GDM1 (cell line): ENCODE measurements at regions not wholly inside any gene's neighbourhood (a gene's known extent, or its start where the extent isn't known, plus 50 kb on each side); places are given as distances from the start of the nearest gene placed in this dataset.

Source experiments
- DNase-seq: peaks from one replicate; lab custom pipeline; 2025; lab: John Stamatoyannopoulos, UW

GRCh38 chr11:37072538-37073055, 474.6 kb upstream of the RAG2 start:
- no peak for DNase-seq

GRCh38 chr11:37050311-37050710, 452.3 kb upstream of the RAG2 start:
- DNase-seq = no peak

- DNase-seq = no peak
Measured at GRCh38 chr11:37040921-37041320, 442.9 kb upstream of the RAG2 start.

GRCh38 chr11:37038911-37039310, 440.9 kb upstream of the RAG2 start:
- no peak for DNase-seq

GRCh38 chr11:37026741-37027140, 428.7 kb upstream of the RAG2 start:
- no peak for DNase-seq

- no peak for DNase-seq
Measured at GRCh38 chr11:37026326-37026725, 428.3 kb upstream of the RAG2 start.

- no peak for DNase-seq
Measured at GRCh38 chr11:37006563-37006962, 408.5 kb upstream of the RAG2 start.

- no peak for DNase-seq
Measured at GRCh38 chr11:37002831-37003230, 404.8 kb upstream of the RAG2 start.

- no peak for DNase-seq
Measured at GRCh38 chr11:36997656-36998055, 399.6 kb upstream of the RAG2 start.

- no peak for DNase-seq
Measured at GRCh38 chr11:36996795-36997194, 398.8 kb upstream of the RAG2 start.

- no peak for DNase-seq
Measured at GRCh38 chr11:36994208-36994607, 396.2 kb upstream of the RAG2 start.

- no peak for DNase-seq
Measured at GRCh38 chr11:36988556-36988955, 390.5 kb upstream of the RAG2 start.

GRCh38 chr11:36985562-36985961, 387.5 kb upstream of the RAG2 start:
- no peak for DNase-seq

- no peak for DNase-seq
Measured at GRCh38 chr11:36976741-36977140, 378.7 kb upstream of the RAG2 start.

GRCh38 chr11:36974771-36975170, 376.7 kb upstream of the RAG2 start:
- DNase-seq = no peak

- DNase-seq = no peak
Measured at GRCh38 chr11:36953976-36954375, 355.9 kb upstream of the RAG2 start.

- DNase-seq = no peak
Measured at GRCh38 chr11:36948460-36949127, 350.6 kb upstream of the RAG2 start.

GRCh38 chr11:36945384-36945783, 347.3 kb upstream of the RAG2 start:
- DNase-seq = no peak

GRCh38 chr11:36933481-36933880, 335.4 kb upstream of the RAG2 start:
- DNase-seq = no peak

GRCh38 chr11:36931139-36931538, 333.1 kb upstream of the RAG2 start:
- no peak for DNase-seq

GRCh38 chr11:36930256-36930655, 332.2 kb upstream of the RAG2 start:
- DNase-seq = no peak

GRCh38 chr11:36929401-36929800, 331.4 kb upstream of the RAG2 start:
- no peak for DNase-seq

- DNase-seq = no peak
Measured at GRCh38 chr11:36928621-36929020, 330.6 kb upstream of the RAG2 start.

GRCh38 chr11:36899800-36900199, 301.8 kb upstream of the RAG2 start:
- no peak for DNase-seq
